ENCODE measurements at regions not wholly inside any gene's neighbourhood (a gene's known extent, or its start where the extent isn't known, plus 50 kb on each side); places are given as distances from the start of the nearest gene placed in this dataset.

DNA sequence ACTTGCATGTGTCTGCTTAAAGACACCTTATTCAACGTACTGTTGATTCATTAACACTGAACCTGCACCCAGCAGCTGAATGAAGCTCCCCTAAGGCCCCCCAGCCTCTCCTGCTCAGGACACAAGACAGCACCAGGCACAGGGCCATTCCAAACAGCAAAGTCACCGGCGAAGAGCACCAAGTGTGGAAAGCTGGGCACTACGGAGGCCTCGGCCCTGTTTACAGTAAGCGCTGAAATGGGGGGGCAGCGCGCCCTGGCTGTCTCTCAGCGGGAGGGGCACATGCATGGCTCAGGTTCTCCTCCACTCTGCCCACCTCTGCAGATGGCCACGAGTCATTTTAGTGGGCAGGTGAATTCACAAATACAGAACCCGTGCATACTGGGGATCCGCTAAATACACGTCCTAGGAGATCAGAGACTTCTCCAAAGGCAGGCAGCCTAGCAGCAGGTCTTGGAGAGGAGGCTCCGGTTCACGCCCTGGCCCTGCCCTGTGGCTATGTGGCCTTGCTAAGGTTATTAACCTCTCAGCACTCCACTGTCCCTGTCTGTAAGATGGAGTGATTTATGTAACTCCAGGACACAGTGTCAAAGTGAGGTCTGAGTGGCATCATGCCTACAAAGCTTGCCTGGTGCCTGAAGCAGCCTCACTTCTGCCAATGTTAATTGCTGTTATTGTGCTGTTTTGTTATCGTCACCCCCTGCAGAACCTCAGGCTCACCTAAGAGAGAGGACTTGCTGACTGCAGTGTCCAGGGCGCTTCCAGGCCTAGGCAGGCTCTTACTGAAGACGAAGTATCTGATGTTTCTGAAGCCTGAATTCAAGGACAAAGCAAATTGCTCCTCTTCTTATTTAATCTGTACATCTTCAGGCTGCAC, 207.4 kb upstream of the SOX1 start:
- H3K9me3 ChIP-seq, result no peaks in the 10 kb centered on the region
- no peak overlapping the region for H3K4me3 ChIP-seq
- H3K36me3 ChIP-seq, result no peaks in the 10 kb centered on the region
- H3K27me3 ChIP-seq, result no peaks in the 10 kb centered on the region
- no peak for TF ChIP-seq POLR2AphosphoS5 (IDR thresholded peaks at IDR 0.05)
- TF ChIP-seq, protein P1, sequence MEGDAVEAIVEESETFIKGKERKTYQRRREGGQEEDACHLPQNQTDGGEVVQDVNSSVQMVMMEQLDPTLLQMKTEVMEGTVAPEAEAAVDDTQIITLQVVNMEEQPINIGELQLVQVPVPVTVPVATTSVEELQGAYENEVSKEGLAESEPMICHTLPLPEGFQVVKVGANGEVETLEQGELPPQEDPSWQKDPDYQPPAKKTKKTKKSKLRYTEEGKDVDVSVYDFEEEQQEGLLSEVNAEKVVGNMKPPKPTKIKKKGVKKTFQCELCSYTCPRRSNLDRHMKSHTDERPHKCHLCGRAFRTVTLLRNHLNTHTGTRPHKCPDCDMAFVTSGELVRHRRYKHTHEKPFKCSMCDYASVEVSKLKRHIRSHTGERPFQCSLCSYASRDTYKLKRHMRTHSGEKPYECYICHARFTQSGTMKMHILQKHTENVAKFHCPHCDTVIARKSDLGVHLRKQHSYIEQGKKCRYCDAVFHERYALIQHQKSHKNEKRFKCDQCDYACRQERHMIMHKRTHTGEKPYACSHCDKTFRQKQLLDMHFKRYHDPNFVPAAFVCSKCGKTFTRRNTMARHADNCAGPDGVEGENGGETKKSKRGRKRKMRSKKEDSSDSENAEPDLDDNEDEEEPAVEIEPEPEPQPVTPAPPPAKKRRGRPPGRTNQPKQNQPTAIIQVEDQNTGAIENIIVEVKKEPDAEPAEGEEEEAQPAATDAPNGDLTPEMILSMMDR (IDR thresholded peaks at IDR 0.05), result no peak
- TF ChIP-seq POLR2A (IDR thresholded peaks at IDR 0.05), result no peak
- TF ChIP-seq EP300 (IDR thresholded peaks at IDR 0.05; ENCODE audit: low read depth), result no peak
- H3K4me1 ChIP-seq, result no peaks in the 10 kb centered on the region
- 27 to 73% methylated on average over 2 to 18 of the region's 18 CpGs for WGBS, 2 donors (ENCODE audit: low coverage in 1 of 2)
- no peak overlapping the region for H3K27ac ChIP-seq
- in situ Hi-C loops (cut with MboI; ENCODE audit: low pct_ligation_motif_present in 1 of 4, low pct_unique_long_range_greater_than_20kb in 1 of 4, low sequenced_read_pairs in 3 of 4) (no loop called here), intact Hi-C loops (cut with DNase I; ENCODE audit: low total_unique reads) (no loop called here)
- DNase-seq, result no peak

DNA sequence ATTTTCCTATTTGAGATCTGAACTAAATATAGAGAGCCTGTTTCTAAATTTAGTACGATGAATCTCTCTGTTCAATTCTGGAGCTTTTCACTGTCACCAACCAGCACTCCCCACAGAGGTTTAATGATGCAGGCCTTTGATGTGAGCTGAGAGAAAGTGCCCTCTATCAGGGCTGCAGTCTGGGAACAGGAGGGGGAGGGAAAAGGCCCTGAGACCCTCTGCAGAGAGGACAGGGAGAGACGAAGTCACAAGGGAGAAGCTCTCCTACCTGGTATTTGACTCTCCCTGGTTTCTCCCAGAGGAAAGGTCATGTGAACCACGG, 206.8 kb upstream of the SOX1 start:
- 50 to 55% methylated on average over 1 to 3 of the region's 3 CpGs for WGBS, 2 donors (ENCODE audit: low coverage in 1 of 2)
- TF ChIP-seq EP300 (IDR thresholded peaks at IDR 0.05; ENCODE audit: low read depth) (no peak), POLR2A (IDR thresholded peaks at IDR 0.05) (no peak), POLR2AphosphoS5 (IDR thresholded peaks at IDR 0.05) (no peak)
- TF ChIP-seq, protein P1 (IDR thresholded peaks at IDR 0.05), result no peak
- Histone ChIP-seq H3K36me3 (no peaks in the 10 kb centered on the region), H3K27ac (no peak overlapping the region), H3K27me3 (no peaks in the 10 kb centered on the region), H3K4me1 (no peaks in the 10 kb centered on the region), H3K9me3 (no peaks in the 10 kb centered on the region), H3K4me3 (no peak overlapping the region)
- in situ Hi-C loops (cut with MboI; ENCODE audit: low pct_ligation_motif_present in 1 of 4, low pct_unique_long_range_greater_than_20kb in 1 of 4, low sequenced_read_pairs in 3 of 4), result no loop called here
- intact Hi-C loops (cut with DNase I; ENCODE audit: low total_unique reads), result no loop called here
- DNase-seq, result no peak

DNA sequence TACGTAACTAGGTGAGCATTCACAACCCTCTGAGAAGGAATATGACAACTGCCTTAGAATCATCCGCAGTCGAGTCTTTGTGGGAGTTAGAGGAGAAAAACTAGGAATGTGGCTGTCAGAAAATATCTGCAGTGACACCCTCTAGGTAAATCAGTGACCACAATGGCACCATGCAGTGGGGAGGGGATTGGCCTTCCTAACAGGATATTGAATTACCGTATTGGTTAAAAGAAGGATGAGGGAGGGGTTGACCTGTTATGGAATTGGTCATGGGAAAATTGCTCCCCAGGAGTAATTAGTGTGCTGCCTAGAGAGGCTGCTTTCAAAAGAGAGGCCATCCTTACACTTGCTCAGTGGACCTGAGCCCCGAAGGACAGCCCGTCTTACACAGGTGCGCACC, 205.6 kb upstream of the SOX1 start:
- no peaks in the 10 kb centered on the region for H3K27me3 ChIP-seq
- H3K9me3 ChIP-seq, result no peaks in the 10 kb centered on the region
- TF ChIP-seq, protein P1 (IDR thresholded peaks at IDR 0.05), result no peak
- TF ChIP-seq EP300 (IDR thresholded peaks at IDR 0.05; ENCODE audit: low read depth), result no peak
- no peak for TF ChIP-seq POLR2AphosphoS5 (IDR thresholded peaks at IDR 0.05)
- no peak for TF ChIP-seq POLR2A (IDR thresholded peaks at IDR 0.05)

DNA sequence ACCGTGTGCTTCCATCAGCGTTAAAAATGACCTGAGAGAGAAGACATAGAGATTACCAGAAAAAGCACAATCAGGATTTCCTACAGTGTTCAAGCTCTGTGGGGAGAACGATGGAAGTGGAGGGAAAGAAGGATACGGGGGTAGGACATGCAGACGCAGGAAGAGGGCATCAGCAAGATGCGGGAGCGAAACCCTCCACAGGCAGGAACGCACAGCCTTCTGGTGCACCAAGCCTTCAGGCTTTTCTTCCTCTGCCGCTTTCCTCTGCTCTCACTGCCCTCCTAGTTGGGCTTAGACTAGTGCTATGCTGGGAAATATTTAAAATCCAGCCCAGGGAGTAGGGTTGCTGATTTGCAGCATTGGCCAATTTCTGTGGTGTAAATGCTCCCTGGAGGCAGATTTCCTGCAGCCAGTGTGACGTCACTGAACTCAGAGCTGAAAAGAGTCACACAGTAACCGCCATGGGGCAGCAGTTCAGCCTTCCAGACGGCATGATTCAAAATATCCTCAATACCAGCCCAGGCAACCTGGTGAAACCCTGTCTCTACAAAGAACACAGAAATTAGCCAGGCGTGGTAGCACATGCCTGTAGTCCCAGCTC, 205.1 kb upstream of the SOX1 start:
- H3K27me3 ChIP-seq, result no peaks in the 10 kb centered on the region
- no peaks in the 10 kb centered on the region for H3K36me3 ChIP-seq
- intact Hi-C loops (cut with DNase I; ENCODE audit: low total_unique reads), result no loop called here
- WGBS, 2 donors (ENCODE audit: low coverage in 1 of 2), result 89 to 95% methylated on average over 7 to 13 of the region's 13 CpGs
- in situ Hi-C loops (cut with MboI; ENCODE audit: low pct_ligation_motif_present in 1 of 4, low pct_unique_long_range_greater_than_20kb in 1 of 4, low sequenced_read_pairs in 3 of 4), result no loop called here
- no peak overlapping the region for H3K4me3 ChIP-seq
- no peak overlapping the region for H3K27ac ChIP-seq
- TF ChIP-seq EP300 (IDR thresholded peaks at IDR 0.05; ENCODE audit: low read depth), result no peak
- no peak for TF ChIP-seq POLR2A (IDR thresholded peaks at IDR 0.05)
- TF ChIP-seq POLR2AphosphoS5 (IDR thresholded peaks at IDR 0.05), result no peak
- TF ChIP-seq, protein P1 (IDR thresholded peaks at IDR 0.05), result no peak
- H3K4me1 ChIP-seq, result no peaks in the 10 kb centered on the region
- H3K9me3 ChIP-seq, result no peaks in the 10 kb centered on the region
- no peak for DNase-seq

More for the DNA sequence above, 205.6 kb upstream of the SOX1 start:
- in situ Hi-C loops (cut with MboI; ENCODE audit: low pct_ligation_motif_present in 1 of 4, low pct_unique_long_range_greater_than_20kb in 1 of 4, low sequenced_read_pairs in 3 of 4) (no loop called here), intact Hi-C loops (cut with DNase I; ENCODE audit: low total_unique reads) (no loop called here)
- H3K4me3 ChIP-seq, result no peak overlapping the region
- no peak overlapping the region for H3K27ac ChIP-seq
- H3K4me1 ChIP-seq, result no peaks in the 10 kb centered on the region
- 93 to 97% methylated on average over 3 to 7 of the region's 7 CpGs for WGBS, 2 donors (ENCODE audit: low coverage in 1 of 2)
- H3K36me3 ChIP-seq, result no peaks in the 10 kb centered on the region
- no peak for DNase-seq
